ENCODE measurements at regions not wholly inside any gene's neighbourhood (a gene's known extent, or its start where the extent isn't known, plus 50 kb on each side); places are given as distances from the start of the nearest gene placed in this dataset.
"Not testable (repeated sequence)": the region's sequence is repeated elsewhere in the genome, so short reads cannot be mapped to it uniquely, and the experiment has no call there.

DNA sequence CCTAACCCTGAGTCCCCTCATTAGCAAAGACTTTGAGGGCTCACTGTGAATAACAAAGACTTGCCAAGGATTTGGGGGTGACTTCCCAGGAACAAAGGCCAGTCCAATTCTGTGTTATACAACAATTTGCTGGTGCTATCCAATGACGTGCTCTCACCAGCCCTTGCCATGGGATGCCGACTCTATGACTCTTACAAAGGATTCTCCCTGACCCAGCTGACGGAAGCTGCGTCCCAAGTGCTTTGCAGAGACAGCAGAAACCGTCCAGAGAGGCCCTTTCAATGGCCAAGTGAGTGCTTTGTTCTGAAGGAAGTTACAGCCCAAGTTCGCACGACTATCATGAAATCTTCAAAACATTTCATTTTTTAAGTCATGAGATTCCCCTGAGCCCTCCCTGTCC lies 345.3 kb upstream of the TNRC6C start:
- DNase-seq (ENCODE audit: extremely low spot score, insufficient read length, low read depth) (no peak), FAIRE-seq (no peak)

DNA sequence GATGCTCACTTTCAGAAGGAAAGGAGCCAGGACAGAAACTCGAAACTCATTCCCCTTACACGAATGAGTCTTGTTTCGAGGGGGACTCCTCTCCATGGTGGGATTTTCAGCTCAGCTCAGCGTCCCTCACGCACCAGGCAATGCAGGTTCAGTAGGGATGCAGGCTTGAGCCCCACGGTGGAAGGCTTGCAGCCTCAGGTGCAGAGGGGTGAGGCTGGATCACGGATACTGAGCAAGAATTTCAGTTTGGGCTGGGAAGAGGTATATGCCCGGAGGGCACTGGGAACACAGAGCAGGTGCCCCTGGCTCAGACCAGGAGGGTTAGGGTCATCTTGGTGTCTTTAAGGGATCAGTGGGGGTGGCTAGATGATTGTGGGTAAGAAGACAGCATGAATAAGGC lies 344.9 kb upstream of the TNRC6C start:
- FAIRE-seq: no peak
- no peak for DNase-seq (ENCODE audit: extremely low spot score, insufficient read length, low read depth)

DNA sequence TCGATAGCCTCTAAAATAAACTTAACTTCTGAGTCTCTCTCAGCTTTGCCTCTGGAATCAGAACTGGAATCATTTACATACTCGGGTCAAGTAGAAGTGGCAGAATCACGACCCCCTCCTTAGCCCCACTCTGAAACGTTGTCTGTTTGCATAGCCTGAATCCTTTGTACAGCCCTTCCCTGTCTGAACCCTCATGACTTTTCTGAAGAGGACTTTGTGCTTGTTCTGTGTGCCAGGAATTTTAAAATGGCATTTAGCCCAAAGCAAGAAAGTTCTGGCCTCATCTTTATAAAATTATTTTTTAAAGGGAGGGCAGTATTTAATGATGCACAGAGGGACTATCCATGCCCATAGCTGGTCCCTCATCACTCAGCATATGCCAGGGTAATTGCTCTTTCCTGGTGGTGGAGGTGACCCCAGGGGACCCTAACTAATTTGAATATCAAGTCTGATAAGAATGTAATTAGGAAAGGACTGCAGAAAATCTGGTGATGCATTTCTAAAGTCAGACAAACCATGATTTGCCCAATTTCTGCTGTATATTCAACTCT lies 342.7 kb upstream of the TNRC6C start:
- no peak for DNase-seq (ENCODE audit: extremely low spot score, insufficient read length, low read depth)
- FAIRE-seq: no peak

DNA sequence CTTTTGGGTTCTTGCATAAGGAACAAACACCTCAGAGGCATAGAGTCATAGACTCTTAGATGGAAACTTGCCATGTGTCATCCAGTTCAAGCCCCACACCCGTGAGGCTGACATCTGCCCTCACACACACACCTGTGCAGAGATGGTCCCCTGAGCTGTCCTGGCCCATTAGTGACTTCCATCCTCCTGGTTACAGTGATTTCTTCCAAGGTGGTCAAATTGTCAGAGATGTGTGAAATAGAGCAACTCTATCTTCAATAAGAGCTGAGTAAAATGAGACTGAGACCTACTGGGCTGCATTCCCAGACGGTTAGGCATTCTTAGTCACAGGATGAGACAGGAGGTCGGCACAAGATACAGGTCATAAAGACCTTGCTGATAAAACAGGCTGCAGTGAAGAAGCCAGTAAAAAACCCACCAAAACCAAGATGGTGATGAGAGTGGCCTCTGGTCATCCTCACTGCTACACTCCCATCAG lies 342.2 kb upstream of the TNRC6C start:
- FAIRE-seq: no peak
- no peak for DNase-seq (ENCODE audit: extremely low spot score, insufficient read length, low read depth)

DNA sequence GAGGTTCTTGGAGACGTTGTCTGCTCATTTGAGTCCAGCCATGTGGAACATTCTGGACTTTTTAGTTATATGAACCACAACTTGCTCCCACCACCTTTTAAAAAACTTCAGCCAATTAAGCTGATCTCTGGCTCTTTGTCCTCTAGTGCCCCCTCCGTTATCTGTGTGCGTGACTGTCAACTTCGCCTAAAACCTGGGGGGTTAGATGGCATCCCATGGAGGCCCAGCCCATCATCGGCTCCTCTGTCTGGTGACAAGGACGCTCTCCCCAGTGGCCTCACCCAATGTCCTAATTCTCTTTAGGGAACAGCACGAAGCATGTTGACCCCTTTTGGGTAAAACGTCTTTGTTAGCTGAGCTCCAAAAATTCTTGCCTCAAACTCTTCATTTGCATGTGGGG lies 341.0 kb upstream of the TNRC6C start:
- FAIRE-seq: no peak
- DNase-seq (ENCODE audit: extremely low spot score, insufficient read length, low read depth): no peak

DNA sequence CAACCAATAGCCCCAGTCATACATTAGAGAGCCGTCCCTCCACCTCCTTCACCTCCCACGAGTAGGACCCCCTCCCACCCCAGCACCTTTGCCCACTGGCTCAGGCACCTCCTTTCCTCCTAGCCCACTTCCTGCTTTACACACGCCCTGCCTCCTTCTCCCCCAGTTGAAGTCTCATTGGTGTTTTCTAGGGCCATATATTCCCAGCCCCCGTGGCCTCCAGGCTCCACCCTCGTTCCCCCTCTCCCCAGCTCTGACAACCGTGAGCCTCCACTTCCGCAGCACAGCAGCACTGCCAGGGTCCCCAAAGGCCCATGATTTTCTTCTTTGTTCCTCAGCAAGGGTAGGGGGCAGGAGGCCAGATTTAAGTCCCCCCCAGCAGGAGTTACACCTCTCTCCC lies 340.3 kb upstream of the TNRC6C start:
- no peak for FAIRE-seq
- no peak for DNase-seq (ENCODE audit: extremely low spot score, insufficient read length, low read depth)

DNA sequence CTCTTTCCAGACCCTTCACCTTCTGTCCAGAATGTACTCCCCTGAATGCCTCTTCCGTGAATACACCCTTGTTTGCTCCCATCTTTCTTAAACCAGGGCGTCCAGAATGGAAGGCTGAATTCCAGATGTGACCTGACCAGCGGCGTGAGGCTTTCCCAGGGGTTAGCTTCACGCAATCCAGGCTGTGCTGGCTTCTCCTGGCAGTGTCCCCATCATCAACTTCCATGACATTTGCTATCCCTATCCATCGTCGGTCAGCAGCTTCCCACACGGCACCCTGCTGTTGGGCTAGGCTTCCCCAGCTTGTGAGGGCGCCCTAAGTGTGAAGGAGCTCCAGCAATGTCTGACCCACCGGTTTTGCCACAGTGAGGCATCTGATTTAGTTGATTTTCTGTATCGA lies 339.8 kb upstream of the TNRC6C start:
- no peak for DNase-seq (ENCODE audit: extremely low spot score, insufficient read length, low read depth)
- no peak for FAIRE-seq

DNA sequence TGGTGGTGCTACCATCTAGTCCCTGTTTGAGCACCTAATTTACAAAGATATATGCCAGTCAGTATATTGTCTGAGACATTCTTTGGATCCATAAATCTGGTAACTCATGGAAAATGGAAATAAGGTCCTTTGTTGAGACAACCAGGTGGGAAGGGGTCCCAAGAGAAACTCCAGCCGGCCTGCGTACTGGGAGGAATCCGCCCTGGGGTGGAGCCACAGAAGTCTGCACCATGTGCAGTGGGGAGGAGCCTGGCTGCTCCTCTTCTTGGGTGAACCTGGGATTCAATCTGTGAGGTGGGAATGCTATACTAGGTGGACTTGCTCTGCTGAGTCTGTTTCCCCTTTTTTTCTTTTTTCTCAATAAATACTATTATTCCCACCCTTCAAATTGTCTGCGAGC lies 339.2 kb upstream of the TNRC6C start:
- FAIRE-seq (no peak), DNase-seq (ENCODE audit: extremely low spot score, insufficient read length, low read depth) (no peak)

DNA sequence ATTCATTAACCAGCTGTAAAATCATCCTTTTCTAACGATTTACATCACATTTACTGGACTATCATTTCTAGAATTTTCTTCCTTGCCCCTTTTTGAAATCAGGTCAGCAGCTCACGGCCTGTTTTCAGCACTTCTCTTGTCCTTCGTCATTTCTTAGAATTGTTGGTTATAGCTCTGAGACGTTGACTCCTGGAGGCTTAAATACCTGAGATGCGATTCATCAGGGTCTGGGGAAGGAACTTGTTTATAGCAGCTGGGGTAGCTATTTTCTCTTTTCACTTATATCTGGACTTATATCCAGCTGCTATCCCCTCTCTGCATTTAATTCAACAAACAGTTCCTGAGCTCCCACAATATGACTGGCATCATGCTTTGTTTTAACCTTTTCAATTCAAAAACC lies 338.7 kb upstream of the TNRC6C start:
- FAIRE-seq: no peak
- no peak for DNase-seq (ENCODE audit: extremely low spot score, insufficient read length, low read depth)

DNA sequence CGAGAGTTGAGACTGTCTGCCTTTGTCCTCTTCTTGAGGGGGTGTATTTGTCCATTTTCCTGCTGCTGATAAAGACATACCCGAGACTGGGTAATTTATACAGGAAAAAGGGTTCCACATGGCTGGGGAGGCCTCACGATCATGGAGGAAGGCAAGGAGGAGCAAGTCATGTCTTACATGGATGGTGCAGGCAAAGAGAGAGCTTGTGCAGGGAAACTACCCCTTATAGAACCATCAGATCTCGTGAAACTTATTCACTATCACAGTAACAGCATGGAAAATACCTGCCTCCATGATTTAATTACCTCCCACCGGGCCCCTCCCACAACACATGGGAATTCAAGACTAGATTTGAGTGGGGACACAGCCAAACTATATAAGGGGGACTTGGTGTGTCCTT lies 338.2 kb upstream of the TNRC6C start:
- no peak for DNase-seq (ENCODE audit: extremely low spot score, insufficient read length, low read depth)
- no peak for FAIRE-seq

DNA sequence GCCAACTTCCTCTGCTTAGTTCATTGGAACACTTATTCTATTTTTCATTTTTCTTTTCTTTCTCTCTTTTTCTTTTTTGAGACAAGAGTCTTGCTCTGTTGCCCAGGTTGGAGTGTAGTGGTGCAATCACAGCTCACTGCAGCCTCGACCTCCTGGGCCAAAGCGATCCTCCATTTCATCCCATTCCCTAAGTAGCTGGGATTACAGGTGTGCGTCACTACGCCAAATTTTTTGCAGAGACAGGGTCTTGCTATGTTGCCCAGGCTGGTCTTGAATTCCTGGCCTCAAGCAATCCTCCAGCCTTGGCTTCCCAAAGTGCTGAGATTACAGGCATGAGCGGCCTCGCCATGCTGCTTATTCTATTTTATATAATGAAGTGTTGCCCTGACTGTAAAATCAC lies 336.4 kb upstream of the TNRC6C start:
- not testable (repeated sequence) for DNase-seq (ENCODE audit: extremely low spot score, insufficient read length, low read depth); FAIRE-seq

DNA sequence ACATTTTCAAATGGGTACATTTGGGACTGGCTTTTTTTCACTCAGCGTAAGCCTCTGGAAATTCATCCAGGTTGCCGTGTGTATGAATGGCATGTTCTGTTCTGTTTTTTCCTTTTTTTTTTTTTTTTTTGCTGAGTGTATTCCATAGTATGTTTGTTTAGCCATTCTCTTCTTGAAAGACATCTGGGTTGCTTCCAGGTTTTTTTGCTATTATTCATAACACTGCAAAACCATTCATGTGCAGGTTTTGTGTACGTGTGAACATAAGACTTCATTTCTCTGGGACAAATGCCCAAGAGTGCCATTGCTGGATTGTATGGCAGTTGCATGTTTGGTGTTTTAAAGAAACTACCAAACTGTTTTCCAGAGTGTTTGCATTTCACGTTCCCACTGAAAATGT lies 335.9 kb upstream of the TNRC6C start:
- DNase-seq (ENCODE audit: extremely low spot score, insufficient read length, low read depth): no peak
- no peak for FAIRE-seq

DNA sequence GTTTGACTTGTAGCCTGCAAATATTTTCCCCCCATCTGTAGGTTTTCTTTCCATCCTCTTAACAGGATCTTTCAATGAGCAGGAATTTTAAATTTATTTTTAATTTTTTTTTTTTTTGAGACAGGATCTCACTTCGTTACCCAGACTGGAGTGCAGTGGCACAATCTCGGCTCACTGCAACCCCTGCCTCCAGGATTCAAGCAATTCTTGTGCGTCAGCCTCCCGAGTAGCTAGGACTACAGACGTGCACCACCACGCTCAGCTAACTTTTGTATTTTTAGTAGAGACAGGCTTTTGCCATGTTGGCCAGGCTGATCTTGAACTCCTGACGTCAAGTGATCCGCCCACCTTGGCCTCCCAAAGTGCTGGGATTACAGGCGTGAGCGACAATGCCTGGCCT lies 335.2 kb upstream of the TNRC6C start:
- not testable (repeated sequence) for DNase-seq (ENCODE audit: extremely low spot score, insufficient read length, low read depth); FAIRE-seq

DNA sequence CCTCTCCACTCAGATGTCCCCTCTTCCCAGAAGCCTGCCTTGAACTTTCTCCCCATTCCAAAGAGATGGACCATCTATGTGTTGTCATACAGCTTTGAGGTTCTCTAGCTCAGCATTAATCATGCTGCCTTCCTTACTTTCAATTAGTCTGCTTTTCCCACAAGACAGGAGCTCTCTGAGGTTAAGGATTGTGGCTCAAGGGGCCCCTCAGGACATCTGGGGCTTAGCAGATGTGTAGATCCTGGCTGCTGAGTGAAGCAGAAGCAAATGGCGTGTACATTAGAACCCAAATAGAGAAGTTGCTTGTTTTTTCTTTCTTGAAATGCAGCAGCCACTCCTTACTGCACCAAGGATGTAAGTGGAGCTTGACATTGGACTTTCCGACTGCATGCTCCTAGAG lies 330.5 kb upstream of the TNRC6C start:
- FAIRE-seq: no peak

DNA sequence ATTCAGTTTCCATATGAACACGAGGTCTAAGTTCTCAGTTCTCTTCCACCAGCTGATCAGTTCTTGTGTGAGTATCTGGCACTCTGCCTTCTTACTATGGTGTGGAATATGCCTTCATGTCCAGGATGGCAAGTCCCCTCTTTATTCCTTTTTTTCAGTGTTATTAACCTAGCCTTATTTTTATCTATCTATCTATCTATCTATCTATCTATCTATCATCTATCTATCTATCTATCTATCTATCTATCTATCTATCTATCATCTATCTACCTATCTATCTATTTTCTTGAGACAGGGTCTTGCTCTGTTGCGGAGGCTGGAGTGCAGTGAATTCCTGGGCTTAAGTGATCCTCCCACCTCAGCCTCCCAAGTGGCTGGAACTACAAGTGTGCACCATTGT lies 329.2 kb upstream of the TNRC6C start:
- FAIRE-seq: not testable (repeated sequence)

More for the DNA sequence above, 330.5 kb upstream of the TNRC6C start:
- no peak for DNase-seq (ENCODE audit: extremely low spot score, insufficient read length, low read depth)

DNA sequence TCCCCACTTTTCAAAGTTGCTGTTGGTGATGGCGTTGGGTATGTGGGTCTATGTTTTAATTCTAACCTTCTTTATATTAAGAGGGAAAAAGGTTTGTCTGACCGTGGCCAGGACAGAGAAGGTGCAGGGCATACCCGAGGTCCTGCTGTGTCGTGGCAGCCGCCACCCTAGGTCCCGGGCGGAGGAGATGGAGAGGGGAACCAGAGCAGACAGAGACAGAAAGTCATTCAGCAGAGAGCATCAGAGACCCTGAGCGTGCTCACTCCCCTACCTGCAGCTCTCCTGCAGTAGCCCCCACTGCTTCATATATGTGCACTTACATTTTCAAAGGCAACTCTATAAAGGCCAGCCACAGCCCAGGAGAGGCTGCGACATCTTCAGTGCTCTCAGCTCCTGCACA lies 327.2 kb upstream of the TNRC6C start:
- DNase-seq (ENCODE audit: extremely low spot score, insufficient read length, low read depth): no peak
- no peak for FAIRE-seq

More for the DNA sequence above, 329.2 kb upstream of the TNRC6C start:
- not testable (repeated sequence) for DNase-seq (ENCODE audit: extremely low spot score, insufficient read length, low read depth)

DNA sequence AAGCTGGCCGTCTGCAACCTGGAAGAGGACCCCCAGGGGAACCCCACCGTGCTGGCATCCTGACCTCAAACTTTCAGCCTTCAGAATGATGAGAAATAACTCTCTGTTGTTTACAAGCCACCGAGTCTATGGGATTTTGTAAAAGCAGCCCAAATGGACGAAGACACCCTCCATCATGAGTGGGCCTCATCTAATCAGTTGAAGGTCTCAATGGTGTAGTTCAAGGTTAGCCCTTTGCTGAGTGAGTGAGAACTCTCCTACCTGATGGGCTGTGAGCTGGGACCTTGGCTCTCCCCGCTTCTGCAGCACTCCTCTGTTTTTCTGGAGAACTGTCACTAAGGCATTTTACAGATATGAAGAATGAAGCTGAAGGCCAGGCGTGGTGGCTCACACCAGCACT lies 325.9 kb upstream of the TNRC6C start:
- DNase-seq (ENCODE audit: extremely low spot score, insufficient read length, low read depth) (no peak), FAIRE-seq (no peak)

DNA sequence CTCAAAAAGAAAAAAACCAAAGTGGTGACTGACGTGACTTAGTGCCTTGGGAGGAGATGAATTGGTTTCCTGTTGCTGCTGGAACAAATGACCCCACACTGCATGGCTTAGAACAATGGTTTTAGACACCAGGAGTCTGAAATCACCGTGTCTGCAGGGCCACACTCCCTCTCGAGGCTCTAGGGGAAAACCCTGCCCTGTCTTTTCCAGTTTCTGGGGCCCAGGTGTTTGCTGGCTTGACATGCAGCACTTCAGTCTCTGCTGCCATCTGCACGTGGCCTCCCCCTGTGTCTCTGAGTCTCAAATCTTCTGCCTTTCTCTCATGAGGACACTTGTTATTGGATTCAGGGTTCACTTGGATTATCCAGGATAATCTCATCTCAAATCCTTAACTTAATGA lies 323.8 kb upstream of the TNRC6C start:
- no peak for FAIRE-seq

DNA sequence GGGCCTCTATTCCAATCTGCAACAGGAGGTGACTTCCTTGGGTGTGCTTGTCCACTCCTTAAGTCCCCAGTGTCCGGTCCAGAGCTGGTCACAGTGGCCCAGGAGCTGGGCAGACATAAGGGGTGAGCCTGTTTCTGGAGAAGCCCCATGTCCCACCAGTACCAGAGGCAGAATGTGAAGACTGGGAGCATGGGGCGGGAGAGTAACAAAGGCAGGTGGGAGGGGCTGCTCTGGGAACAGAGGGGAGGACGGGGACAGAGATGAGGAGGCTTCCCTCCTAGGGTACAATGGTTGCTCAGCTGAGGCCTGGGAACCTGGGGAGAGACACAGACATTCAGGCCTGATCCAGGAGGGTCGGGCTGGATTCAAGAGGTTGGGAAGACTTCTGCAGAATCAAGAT lies 323.3 kb upstream of the TNRC6C start:
- FAIRE-seq (no peak), DNase-seq (ENCODE audit: extremely low spot score, insufficient read length, low read depth) (no peak)

More for the DNA sequence above, 323.8 kb upstream of the TNRC6C start:
- no peak for DNase-seq (ENCODE audit: extremely low spot score, insufficient read length, low read depth)

DNA sequence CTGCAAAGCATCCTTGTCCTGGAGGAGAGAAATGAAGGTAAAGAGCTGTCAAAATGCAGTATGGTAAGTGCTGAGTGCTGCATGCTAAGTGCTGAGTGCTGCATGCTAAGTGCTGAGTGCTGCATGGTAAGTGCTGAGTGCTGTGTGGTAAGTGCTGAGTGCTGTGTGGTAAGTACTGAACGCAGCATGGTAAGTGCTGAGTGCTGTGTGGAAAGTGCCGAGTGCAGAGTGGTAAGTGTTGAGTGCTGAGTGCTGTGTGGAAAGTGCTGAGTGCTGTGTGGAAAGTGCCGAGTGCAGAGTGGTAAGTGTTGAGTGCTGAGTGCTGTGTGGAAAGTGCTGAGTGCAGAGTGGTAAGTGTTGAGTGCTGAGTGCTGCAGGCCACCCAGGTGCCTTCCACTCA lies 322.7 kb upstream of the TNRC6C start:
- not testable (repeated sequence) for DNase-seq (ENCODE audit: extremely low spot score, insufficient read length, low read depth); FAIRE-seq

DNA sequence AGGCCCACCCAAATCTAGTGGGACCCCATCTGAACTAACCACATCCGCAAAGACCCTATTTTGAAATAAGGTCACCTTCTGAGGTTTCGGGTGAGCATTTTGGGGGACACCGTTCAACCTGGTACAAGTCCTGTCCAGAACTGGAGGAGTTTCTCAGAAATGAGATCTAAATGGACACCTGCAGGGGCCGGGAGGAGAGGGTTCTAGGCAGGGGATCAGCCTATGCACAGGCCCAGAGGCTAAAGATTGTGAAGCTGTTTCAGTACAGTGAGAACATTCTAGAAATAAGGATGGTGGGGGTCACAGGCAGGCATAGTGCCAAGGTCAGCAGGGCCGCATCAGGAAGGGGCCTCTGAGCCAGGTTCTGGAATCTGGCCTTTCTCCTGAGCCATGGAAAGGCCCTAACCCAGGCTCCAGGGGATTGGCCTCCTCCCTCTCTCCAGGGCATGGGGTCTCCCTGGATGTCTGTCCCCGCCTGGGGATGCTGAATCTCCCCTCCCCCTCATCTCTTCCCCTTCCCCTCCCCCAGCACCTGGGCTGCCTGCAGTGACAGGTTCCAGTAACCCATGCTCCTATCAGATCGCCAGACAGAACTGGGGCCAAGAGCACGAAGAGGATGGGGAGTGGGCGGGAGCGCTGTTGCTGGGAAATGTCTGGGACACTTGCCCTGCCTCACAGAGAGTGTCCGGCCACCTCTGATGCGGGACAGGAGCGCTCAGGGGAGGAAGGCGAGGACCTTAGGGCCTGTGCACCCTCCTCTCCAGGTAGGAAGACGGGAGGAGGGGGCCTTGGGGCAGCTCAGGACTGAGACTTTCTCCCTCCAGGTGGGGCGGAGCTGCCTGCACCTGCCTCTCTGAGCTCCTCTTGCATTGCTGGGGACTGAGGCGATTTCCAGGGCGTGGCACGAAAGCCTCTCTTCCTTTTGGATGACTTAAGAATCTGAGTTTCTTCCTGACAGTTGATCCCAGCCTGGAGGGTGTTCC lies 321.4 kb upstream of the TNRC6C start:
- FAIRE-seq: no peak
- no peak for DNase-seq (ENCODE audit: extremely low spot score, insufficient read length, low read depth)
